ENCODE measurements at regions not wholly inside any gene's neighbourhood (a gene's known extent, or its start where the extent isn't known, plus 50 kb on each side); places are given as distances from the start of the nearest gene placed in this dataset.

DNA sequence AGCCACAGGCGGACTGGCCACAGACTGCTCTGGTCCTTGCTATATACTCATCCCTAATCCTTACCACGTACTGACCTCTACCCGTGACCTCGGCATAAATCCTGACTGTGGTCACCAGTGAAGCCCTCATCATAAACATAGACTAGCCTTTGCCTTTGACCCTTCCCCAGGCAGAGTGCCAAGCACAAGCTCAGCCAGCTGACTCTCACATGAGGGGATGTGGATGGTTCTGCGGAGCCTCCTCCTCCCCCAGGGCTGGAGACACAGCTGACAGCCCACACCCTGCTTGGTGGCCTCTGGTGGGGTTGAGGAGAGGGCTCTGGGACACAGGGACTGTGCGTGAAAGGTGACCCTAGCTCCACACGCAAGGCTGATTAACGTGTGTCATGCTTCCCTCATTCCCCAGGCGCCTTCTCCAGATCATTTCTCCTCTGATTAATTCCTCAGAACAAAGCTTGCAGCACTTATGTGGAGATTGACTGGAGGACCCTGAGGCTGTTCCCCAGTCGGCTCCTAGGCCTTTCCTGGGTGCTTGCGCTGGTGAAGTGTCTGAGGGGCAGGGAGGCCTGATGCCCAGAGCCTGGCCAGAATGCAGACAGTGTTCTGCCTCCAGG is 241.5 kb upstream of the NLRP1 start:
- DNase-seq (ENCODE audit: low read depth): no peak
- Histone ChIP-seq H3K27me3 (ENCODE audit: control insufficient read depth, insufficient read depth, low read length) (no peaks in the 10 kb centered on the region), H3K36me3 (ENCODE audit: control insufficient read depth, insufficient read depth, low read length) (no peaks in the 10 kb centered on the region), H3K4me3 (ENCODE audit: low read depth, low read length) (no peak overlapping the region)
- TF ChIP-seq, protein P1, sequence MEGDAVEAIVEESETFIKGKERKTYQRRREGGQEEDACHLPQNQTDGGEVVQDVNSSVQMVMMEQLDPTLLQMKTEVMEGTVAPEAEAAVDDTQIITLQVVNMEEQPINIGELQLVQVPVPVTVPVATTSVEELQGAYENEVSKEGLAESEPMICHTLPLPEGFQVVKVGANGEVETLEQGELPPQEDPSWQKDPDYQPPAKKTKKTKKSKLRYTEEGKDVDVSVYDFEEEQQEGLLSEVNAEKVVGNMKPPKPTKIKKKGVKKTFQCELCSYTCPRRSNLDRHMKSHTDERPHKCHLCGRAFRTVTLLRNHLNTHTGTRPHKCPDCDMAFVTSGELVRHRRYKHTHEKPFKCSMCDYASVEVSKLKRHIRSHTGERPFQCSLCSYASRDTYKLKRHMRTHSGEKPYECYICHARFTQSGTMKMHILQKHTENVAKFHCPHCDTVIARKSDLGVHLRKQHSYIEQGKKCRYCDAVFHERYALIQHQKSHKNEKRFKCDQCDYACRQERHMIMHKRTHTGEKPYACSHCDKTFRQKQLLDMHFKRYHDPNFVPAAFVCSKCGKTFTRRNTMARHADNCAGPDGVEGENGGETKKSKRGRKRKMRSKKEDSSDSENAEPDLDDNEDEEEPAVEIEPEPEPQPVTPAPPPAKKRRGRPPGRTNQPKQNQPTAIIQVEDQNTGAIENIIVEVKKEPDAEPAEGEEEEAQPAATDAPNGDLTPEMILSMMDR (IDR thresholded peaks at IDR 0.05; ENCODE audit: insufficient read depth, low read length, poor library complexity, severe bottlenecking): no peak

DNA sequence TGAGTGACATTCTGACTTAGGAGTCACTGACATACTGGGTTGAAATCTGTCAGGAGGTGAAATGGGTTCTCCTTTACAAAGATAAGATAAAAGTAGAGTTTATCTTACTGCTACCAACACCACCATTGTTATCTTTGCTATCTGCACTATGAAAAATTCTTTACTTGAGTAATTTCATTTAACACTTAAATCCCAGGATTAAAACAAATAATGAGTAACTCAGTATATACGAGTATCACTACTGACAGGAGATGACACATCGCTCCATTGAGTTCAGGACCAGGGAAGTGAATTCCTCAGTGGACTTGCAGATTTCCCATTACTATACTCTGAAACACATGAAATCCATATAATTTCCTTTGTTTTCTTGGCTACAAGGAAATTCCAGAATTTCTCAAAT is 242.1 kb upstream of the NLRP1 start:
- no peaks in the 10 kb centered on the region for H3K36me3 ChIP-seq (ENCODE audit: control insufficient read depth, insufficient read depth, low read length)
- H3K27me3 ChIP-seq (ENCODE audit: control insufficient read depth, insufficient read depth, low read length): no peaks in the 10 kb centered on the region
- no peak overlapping the region for H3K4me3 ChIP-seq (ENCODE audit: low read depth, low read length)
- DNase-seq (ENCODE audit: low read depth): no peak
- TF ChIP-seq, protein P1 (IDR thresholded peaks at IDR 0.05; ENCODE audit: insufficient read depth, low read length, poor library complexity, severe bottlenecking): no peak

DNA sequence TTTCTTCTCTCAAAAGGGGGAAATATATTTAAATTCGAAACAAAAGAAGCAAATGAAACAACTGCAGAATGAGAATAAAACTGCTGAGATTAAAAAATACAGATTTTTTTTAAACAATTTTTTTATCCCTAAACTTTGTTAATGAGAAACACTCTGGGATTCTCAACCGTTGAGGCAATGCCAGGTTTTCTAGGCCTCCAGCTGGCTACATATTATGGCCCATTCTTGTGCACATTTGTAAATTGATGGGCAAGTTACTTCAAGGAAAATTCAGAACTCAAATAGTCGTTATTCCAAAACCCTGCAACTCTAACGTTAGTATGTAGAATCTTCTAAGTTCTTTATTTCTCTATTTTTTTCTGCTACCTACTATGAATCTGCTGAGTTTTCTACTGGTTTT is 239.3 kb upstream of the WSCD1 start:
- TF ChIP-seq, protein P1 (IDR thresholded peaks at IDR 0.05; ENCODE audit: insufficient read depth, low read length, poor library complexity, severe bottlenecking): no peak
- H3K36me3 ChIP-seq (ENCODE audit: control insufficient read depth, insufficient read depth, low read length): no peaks in the 10 kb centered on the region
- H3K4me3 ChIP-seq (ENCODE audit: low read depth, low read length): no peak overlapping the region
- H3K27me3 ChIP-seq (ENCODE audit: control insufficient read depth, insufficient read depth, low read length): no peaks in the 10 kb centered on the region
- no peak for DNase-seq (ENCODE audit: low read depth)

DNA sequence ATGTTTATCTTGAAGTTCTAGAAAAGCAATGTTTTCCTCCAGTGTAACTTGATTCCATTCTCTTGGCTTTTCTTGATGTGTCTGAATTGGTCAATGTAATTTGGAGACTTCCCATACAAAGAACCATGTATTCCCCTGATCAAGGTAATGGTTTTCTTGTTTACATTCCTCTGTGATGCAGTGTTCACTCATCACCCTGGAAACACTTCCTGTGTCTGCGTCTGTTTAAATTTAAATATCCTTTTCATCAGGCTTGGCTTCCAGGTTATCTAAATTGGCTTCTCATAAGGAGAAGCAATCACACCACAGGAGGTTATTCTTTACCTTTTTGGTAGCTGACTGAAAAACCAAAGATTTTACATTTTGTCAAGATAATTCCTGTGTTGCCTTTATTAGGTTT is 237.3 kb upstream of the WSCD1 start:
- no peaks in the 10 kb centered on the region for H3K36me3 ChIP-seq (ENCODE audit: control insufficient read depth, insufficient read depth, low read length)
- DNase-seq (ENCODE audit: low read depth): peak; percentile 75
- TF ChIP-seq, protein P1 (IDR thresholded peaks at IDR 0.05; ENCODE audit: insufficient read depth, low read length, poor library complexity, severe bottlenecking): no peak

DNA sequence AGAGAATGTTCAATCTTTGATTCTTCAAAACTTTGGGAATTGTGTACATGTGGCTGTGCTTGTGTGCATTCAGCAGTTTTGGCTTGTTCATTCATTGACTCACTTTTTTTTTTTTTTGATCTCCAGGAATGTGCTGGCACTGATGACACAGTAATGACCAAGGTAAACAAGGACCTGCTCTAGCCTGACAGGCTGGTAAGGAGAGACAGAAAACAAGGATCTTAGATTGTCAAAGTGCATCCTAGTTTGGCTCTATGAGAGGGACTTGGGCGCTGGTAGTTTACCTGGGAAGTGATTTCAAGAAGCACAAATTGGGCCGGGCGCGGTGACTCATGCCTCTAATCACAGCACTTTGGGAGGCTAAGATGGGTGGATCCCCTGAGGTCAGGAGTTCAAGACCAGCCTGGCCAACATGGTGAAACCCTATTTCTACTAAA is 233.1 kb upstream of the WSCD1 start:
- no peaks in the 10 kb centered on the region for H3K27me3 ChIP-seq (ENCODE audit: control insufficient read depth, insufficient read depth, low read length)
- TF ChIP-seq, protein P1 (IDR thresholded peaks at IDR 0.05; ENCODE audit: insufficient read depth, low read length, poor library complexity, severe bottlenecking): no peak
- no peak overlapping the region for H3K4me3 ChIP-seq (ENCODE audit: low read depth, low read length)
- no peaks in the 10 kb centered on the region for H3K36me3 ChIP-seq (ENCODE audit: control insufficient read depth, insufficient read depth, low read length)
- DNase-seq (ENCODE audit: low read depth): peak; percentile 77

More for the DNA sequence above, 237.3 kb upstream of the WSCD1 start:
- H3K27me3 ChIP-seq (ENCODE audit: control insufficient read depth, insufficient read depth, low read length): no peaks in the 10 kb centered on the region
- H3K4me3 ChIP-seq (ENCODE audit: low read depth, low read length): no peak overlapping the region

DNA sequence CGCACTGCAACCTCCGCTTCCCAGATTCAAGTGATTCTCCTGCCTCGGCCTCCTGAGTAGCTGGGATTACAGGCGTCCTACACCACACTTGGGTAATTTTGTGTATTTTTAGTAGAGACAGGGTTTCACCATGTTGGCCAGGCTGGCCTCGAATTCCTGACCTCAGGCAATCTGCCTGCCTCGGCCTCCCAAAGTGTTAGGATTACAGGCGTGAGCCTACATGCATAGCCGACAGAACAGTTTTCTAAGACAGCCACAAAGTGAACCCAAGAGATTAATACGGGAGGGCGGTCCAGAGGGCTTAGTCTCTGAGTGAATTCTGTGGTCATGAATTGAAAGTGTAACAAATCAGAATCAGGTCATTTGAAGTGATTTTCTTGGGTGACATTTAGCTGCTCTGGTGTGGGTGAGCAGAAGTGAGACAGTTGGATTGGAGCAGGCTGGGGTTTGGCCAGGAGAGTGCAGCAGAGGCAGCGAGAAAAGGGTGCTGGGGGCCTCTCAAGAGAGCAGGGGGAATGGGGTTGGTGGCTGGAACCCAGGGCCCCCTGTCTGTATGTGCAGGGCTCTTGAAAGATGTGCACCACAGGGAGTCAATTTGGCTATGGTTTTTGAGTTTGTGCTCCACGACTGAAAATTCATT is 231.4 kb upstream of the WSCD1 start:
- Histone ChIP-seq H3K4me3 (ENCODE audit: low read depth, low read length) (no peak overlapping the region), H3K27me3 (ENCODE audit: control insufficient read depth, insufficient read depth, low read length) (no peaks in the 10 kb centered on the region), H3K36me3 (ENCODE audit: control insufficient read depth, insufficient read depth, low read length) (no peaks in the 10 kb centered on the region)
- DNase-seq (ENCODE audit: low read depth): no peak
- TF ChIP-seq, protein P1 (IDR thresholded peaks at IDR 0.05; ENCODE audit: insufficient read depth, low read length, poor library complexity, severe bottlenecking): no peak
